GM12892 (cell line): ENCODE measurements at regions not wholly inside any gene's neighbourhood (a gene's known extent, or its start where the extent isn't known, plus 50 kb on each side); places are given as distances from the start of the nearest gene placed in this dataset.

ENCODE experiments used
- DNase-seq: peaks from one replicate; pipeline ENCODE4 v3.0.0; 2011; ENCODE audit not compliant: insufficient read length
- FAIRE-seq: peaks from 2 replicates; lab custom pipeline; 2011; peaks lifted over from hg19 to GRCh38; lab: Jason Lieb, UNC
- POLR2A ChIP-seq: IDR thresholded peaks from 2 replicates; pipeline ENCODE4 v1.6.1; 2011; ENCODE audit warnings: low read depth, low read length, control low read depth
- POLR2AphosphoS5 ChIP-seq: IDR thresholded peaks from 2 replicates; pipeline ENCODE4 v1.6.1; 2011; ENCODE audit warnings: low read depth, low read length, control low read depth
- TAF1 ChIP-seq: IDR thresholded peaks from 2 replicates; pipeline ENCODE4 v1.6.1; 2011; ENCODE audit warnings: low read depth, mild to moderate bottlenecking, control low read depth, low read length, borderline replicate concordance

- TF ChIP-seq POLR2AphosphoS5 (no peak), TAF1 (no peak), POLR2A (no peak)
- DNase-seq (no peak), FAIRE-seq (no peak)
Observed at GRCh38 chr5:62938927-62939326, 360.3 kb downstream of the LRRC70 start.

GRCh38 chr5:62937661-62938558, 359.3 kb downstream of the LRRC70 start:
- TF ChIP-seq TAF1 (no peak), POLR2AphosphoS5 (no peak), POLR2A (no peak)
- FAIRE-seq (no peak), DNase-seq (no peak)

- TF ChIP-seq POLR2AphosphoS5, result no peak
- DNase-seq, result no peak
- no peak for FAIRE-seq
Observed at GRCh38 chr5:62935660-62936059, 357.0 kb downstream of the LRRC70 start.

- no peak for FAIRE-seq
- no peak for DNase-seq
- TF ChIP-seq POLR2AphosphoS5 (no peak), TAF1 (no peak), POLR2A (no peak)
Observed at GRCh38 chr5:62934319-62934718, 355.7 kb downstream of the LRRC70 start.

GRCh38 chr5:62933261-62933660, 354.6 kb downstream of the LRRC70 start:
- no peak for TF ChIP-seq TAF1
- TF ChIP-seq POLR2AphosphoS5, result no peak
- TF ChIP-seq POLR2A, result no peak
- DNase-seq, result no peak
- FAIRE-seq, result no peak

GRCh38 chr5:62931153-62931950, 352.7 kb downstream of the LRRC70 start:
- FAIRE-seq, result no peak
- no peak for TF ChIP-seq POLR2A
- no peak for TF ChIP-seq POLR2AphosphoS5
- no peak for TF ChIP-seq TAF1
- DNase-seq, result no peak

- no peak for DNase-seq
- TF ChIP-seq POLR2A, result no peak
- FAIRE-seq, result no peak
Observed at GRCh38 chr5:62922191-62922590, 343.6 kb downstream of the LRRC70 start.

- DNase-seq (no peak), FAIRE-seq (no peak)
- no peak for TF ChIP-seq POLR2AphosphoS5
- no peak for TF ChIP-seq POLR2A
- TF ChIP-seq TAF1, result no peak
Observed at GRCh38 chr5:62920856-62921255, 342.2 kb downstream of the LRRC70 start.

- TF ChIP-seq TAF1 (no peak), POLR2A (no peak), POLR2AphosphoS5 (no peak)
- no peak for DNase-seq
- no peak for FAIRE-seq
Observed at GRCh38 chr5:62909326-62909725, 330.7 kb downstream of the LRRC70 start.

GRCh38 chr5:62902126-62902525, 323.5 kb downstream of the LRRC70 start:
- DNase-seq (no peak), FAIRE-seq (no peak)
- no peak for TF ChIP-seq POLR2AphosphoS5
- no peak for TF ChIP-seq TAF1
- TF ChIP-seq POLR2A, result no peak

- TF ChIP-seq POLR2AphosphoS5, result no peak
- no peak for TF ChIP-seq TAF1
- TF ChIP-seq POLR2A, result no peak
- no peak for DNase-seq
- no peak for FAIRE-seq
Observed at GRCh38 chr5:62900976-62901375, 322.4 kb downstream of the LRRC70 start.

- TF ChIP-seq TAF1 (no peak), POLR2AphosphoS5 (no peak), POLR2A (no peak)
- FAIRE-seq (no peak), DNase-seq (no peak)
Observed at GRCh38 chr5:62896121-62896893, 317.7 kb downstream of the LRRC70 start.
